ENCODE measurements at regions not wholly inside any gene's neighbourhood (a gene's known extent, or its start where the extent isn't known, plus 50 kb on each side); places are given as distances from the start of the nearest gene placed in this dataset.

- H3K27ac Mint-ChIP-seq: no peak overlapping the region
- H3K9me3 Mint-ChIP-seq (ENCODE audit: low read depth): peaks cover 3% of the 10 kb centered on the region
- no peak for TF ChIP-seq CTCF (IDR thresholded peaks at IDR 0.05; ENCODE audit: unreplicated experiment)
- no peaks in the 10 kb centered on the region for H3K4me1 Mint-ChIP-seq (ENCODE audit: low read depth)
- H3K27me3 Mint-ChIP-seq: no peaks in the 10 kb centered on the region
- H3K4me3 Mint-ChIP-seq (ENCODE audit: low read depth): no peak overlapping the region
- H3K36me3 Mint-ChIP-seq (ENCODE audit: insufficient read depth): no peaks in the 10 kb centered on the region
- no peak for DNase-seq (ENCODE audit: low spot score, unreplicated experiment)
Observed at GRCh38 chr5:165175041-165175440, 1669.6 kb downstream of the MAT2B start.

GRCh38 chr5:165184183-165184582 lies 1678.8 kb downstream of the MAT2B start:
- no peak for TF ChIP-seq CTCF (IDR thresholded peaks at IDR 0.05; ENCODE audit: unreplicated experiment)
- H3K27ac Mint-ChIP-seq: no peak overlapping the region
- H3K36me3 Mint-ChIP-seq (ENCODE audit: insufficient read depth): peaks cover 8% of the 10 kb centered on the region
- peaks cover 21% of the 10 kb centered on the region for H3K9me3 Mint-ChIP-seq (ENCODE audit: low read depth)
- no peak overlapping the region for H3K4me3 Mint-ChIP-seq (ENCODE audit: low read depth)
- no peaks in the 10 kb centered on the region for H3K4me1 Mint-ChIP-seq (ENCODE audit: low read depth)
- no peaks in the 10 kb centered on the region for H3K27me3 Mint-ChIP-seq
- DNase-seq (ENCODE audit: low spot score, unreplicated experiment): no peak

- Mint-ChIP-seq H3K9me3 (ENCODE audit: low read depth) (peaks cover 21% of the 10 kb centered on the region), H3K4me3 (ENCODE audit: low read depth) (no peak overlapping the region), H3K36me3 (ENCODE audit: insufficient read depth) (peaks cover 8% of the 10 kb centered on the region), H3K27me3 (no peaks in the 10 kb centered on the region), H3K4me1 (ENCODE audit: low read depth) (no peaks in the 10 kb centered on the region), H3K27ac (no peak overlapping the region)
- DNase-seq (ENCODE audit: low spot score, unreplicated experiment): no peak
- TF ChIP-seq CTCF (IDR thresholded peaks at IDR 0.05; ENCODE audit: unreplicated experiment): no peak
Observed at GRCh38 chr5:165185716-165186115, 1680.3 kb downstream of the MAT2B start.

- Mint-ChIP-seq H3K9me3 (ENCODE audit: low read depth) (peaks cover 20% of the 10 kb centered on the region), H3K4me3 (ENCODE audit: low read depth) (no peak overlapping the region), H3K27ac (no peak overlapping the region), H3K4me1 (ENCODE audit: low read depth) (no peaks in the 10 kb centered on the region), H3K27me3 (no peaks in the 10 kb centered on the region), H3K36me3 (ENCODE audit: insufficient read depth) (peaks cover 8% of the 10 kb centered on the region)
- TF ChIP-seq CTCF (IDR thresholded peaks at IDR 0.05; ENCODE audit: unreplicated experiment): no peak
- no peak for DNase-seq (ENCODE audit: low spot score, unreplicated experiment)
Observed at GRCh38 chr5:165187815-165188214, 1682.4 kb downstream of the MAT2B start.

DNA sequence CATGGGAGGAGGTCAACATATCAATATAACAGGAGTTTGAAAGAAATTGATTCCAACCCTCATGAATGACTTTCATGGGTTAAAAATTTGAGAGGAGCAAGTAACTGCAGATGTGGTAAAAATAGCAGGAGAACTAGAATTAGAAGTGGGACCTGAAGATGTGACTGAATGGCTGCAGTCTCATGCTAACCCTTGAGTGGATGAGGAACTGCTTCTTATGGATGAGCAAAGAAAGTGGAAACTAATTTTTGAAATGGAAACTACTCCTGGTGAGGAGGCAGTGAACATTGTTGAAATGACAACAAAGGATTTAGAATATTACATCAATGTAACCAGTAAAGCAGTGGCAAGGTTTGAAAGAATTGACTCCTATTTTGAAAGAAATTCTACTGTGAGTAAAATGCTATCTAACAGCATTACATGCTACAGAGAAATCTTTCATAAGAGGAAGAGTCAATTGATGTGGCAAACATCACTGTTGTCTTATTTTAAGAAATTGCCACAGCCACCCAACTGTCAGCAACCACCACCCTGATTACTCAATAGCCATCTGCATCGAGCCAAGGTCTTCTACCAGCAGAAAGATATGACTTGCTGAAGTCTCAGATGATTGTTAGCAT lies 1683.2 kb downstream of the MAT2B start:
- H3K4me3 Mint-ChIP-seq (ENCODE audit: low read depth): no peak overlapping the region

More for the DNA sequence above, 1683.2 kb downstream of the MAT2B start:
- DNase-seq (ENCODE audit: low spot score, unreplicated experiment): no peak
- Mint-ChIP-seq H3K27ac (no peak overlapping the region), H3K9me3 (ENCODE audit: low read depth) (peaks cover 11% of the 10 kb centered on the region), H3K27me3 (no peaks in the 10 kb centered on the region), H3K4me1 (ENCODE audit: low read depth) (no peaks in the 10 kb centered on the region), H3K36me3 (ENCODE audit: insufficient read depth) (peaks cover 8% of the 10 kb centered on the region)
- no peak for TF ChIP-seq CTCF (IDR thresholded peaks at IDR 0.05; ENCODE audit: unreplicated experiment)
